Astrocyte (in vitro differentiated cells and primary cell): ENCODE measurements at regions not wholly inside any gene's neighbourhood (a gene's known extent, or its start where the extent isn't known, plus 50 kb on each side); places are given as distances from the start of the nearest gene placed in this dataset.

Experiments used
- DNase-seq: peaks from one replicate; pipeline ENCODE4 v3.0.0-alpha.2; 2010; ENCODE audit warnings: low read depth
- FAIRE-seq: peaks from 2 replicates; lab custom pipeline; 2011; peaks lifted over from hg19 to GRCh38; lab: Jason Lieb, UNC
- H2AFZ ChIP-seq: 2 replicates; pipeline ENCODE4 v1.6.0; 2012; ENCODE audit warnings: low read depth, low read length, inconsistent platforms
- H3K27ac ChIP-seq: 2 replicates; pipeline ENCODE4 v1.5.1; 2011; ENCODE audit warnings: low read depth, low read length, inconsistent platforms
- H3K27me3 ChIP-seq: 2 replicates; pipeline ENCODE4 v1.6.0; 2011; ENCODE audit warnings: low read length, inconsistent platforms; ENCODE audit not compliant: insufficient read depth
- H3K36me3 ChIP-seq: 2 replicates; pipeline ENCODE4 v1.5.1; 2011; ENCODE audit warnings: low read length, inconsistent platforms; ENCODE audit not compliant: insufficient read depth
- H3K4me1 ChIP-seq: 2 replicates; pipeline ENCODE4 v1.5.1; 2011; ENCODE audit warnings: low read length, inconsistent platforms; ENCODE audit not compliant: insufficient read depth
- H3K4me2 ChIP-seq: 2 replicates; pipeline ENCODE4 v1.6.0; 2012; ENCODE audit warnings: low read length, inconsistent platforms
- H3K4me3 ChIP-seq: 2 replicates; pipeline ENCODE4 v1.5.1; 2011; ENCODE audit warnings: low read depth, mild to moderate bottlenecking, low read length, inconsistent platforms; ENCODE audit not compliant: insufficient read depth
- H3K79me2 ChIP-seq: 2 replicates; pipeline ENCODE4 v1.6.0; 2012; ENCODE audit warnings: mild to moderate bottlenecking, low read length, inconsistent platforms; ENCODE audit not compliant: insufficient read depth
- H3K9ac ChIP-seq: 2 replicates; pipeline ENCODE4 v1.6.0; 2012; ENCODE audit warnings: mild to moderate bottlenecking, low read length, inconsistent platforms
- H3K9me3 ChIP-seq: 2 replicates; pipeline ENCODE4 v1.5.1; 2012; ENCODE audit warnings: low read depth, mild to moderate bottlenecking, low read length, inconsistent platforms; ENCODE audit not compliant: insufficient read depth
- H4K20me1 ChIP-seq: 2 replicates; pipeline ENCODE4 v1.6.0; 2012; ENCODE audit warnings: low read length, inconsistent platforms; ENCODE audit not compliant: insufficient read depth
- H3K27ac Mint-ChIP-seq: one replicate; pipeline ENCODE4 v1.8.0; 2021; ENCODE audit warnings: mild to moderate bottlenecking, mixed read lengths; ENCODE audit not compliant: unreplicated experiment
- H3K27me3 Mint-ChIP-seq: one replicate; pipeline ENCODE4 v1.8.0; 2021; ENCODE audit warnings: low read depth, mixed read lengths; ENCODE audit not compliant: unreplicated experiment
- H3K36me3 Mint-ChIP-seq: one replicate; pipeline ENCODE4 v1.8.0; 2021; ENCODE audit warnings: low read depth, mixed read lengths; ENCODE audit not compliant: unreplicated experiment
- H3K4me1 Mint-ChIP-seq: one replicate; pipeline ENCODE4 v1.8.0; 2021; ENCODE audit warnings: low read depth, mixed read lengths; ENCODE audit not compliant: unreplicated experiment
- H3K4me3 Mint-ChIP-seq: one replicate; pipeline ENCODE4 v1.8.0; 2021; ENCODE audit warnings: mild to moderate bottlenecking, moderate library complexity, mixed read lengths; ENCODE audit not compliant: unreplicated experiment
- H3K9me3 Mint-ChIP-seq: one replicate; pipeline ENCODE4 v1.8.0; 2021; ENCODE audit warnings: mild to moderate bottlenecking, mixed read lengths; ENCODE audit not compliant: unreplicated experiment
- CTCF ChIP-seq: IDR thresholded peaks from 2 replicates; pipeline ENCODE4 v1.5.1; 2011; ENCODE audit warnings: low read depth, mild to moderate bottlenecking, inconsistent platforms, low read length, moderate library complexity; ENCODE audit not compliant: insufficient read depth
- EZH2 ChIP-seq: IDR thresholded peaks from 2 replicates; pipeline ENCODE4 v1.6.1; 2012; ENCODE audit warnings: mild to moderate bottlenecking, low read length, inconsistent platforms; ENCODE audit not compliant: insufficient read depth

DNA sequence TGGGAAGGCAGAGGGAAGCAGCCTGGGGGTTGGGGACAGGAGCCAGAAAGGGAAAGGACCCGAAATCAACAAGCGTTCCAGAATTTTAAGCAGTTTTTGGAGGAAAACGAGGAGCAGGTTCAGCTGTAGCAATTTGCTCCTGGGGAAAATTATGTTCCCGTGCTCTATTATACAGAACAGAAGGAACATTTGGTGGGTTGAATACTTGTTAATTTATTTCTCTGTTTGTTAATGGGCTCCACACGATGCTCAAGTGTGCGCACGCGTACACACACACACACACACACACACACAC lies 149.2 kb upstream of the LINGO1 start:
- H3K36me3 ChIP-seq, result no peaks in the 10 kb centered on the region
- no peaks in the 10 kb centered on the region for H3K79me2 ChIP-seq
- FAIRE-seq, result no peak
- no peaks in the 10 kb centered on the region for H3K9me3 ChIP-seq
- DNase-seq, result no peak
- no peak overlapping the region for H3K4me3 Mint-ChIP-seq
- no peak overlapping the region for H2AFZ ChIP-seq
- no peaks in the 10 kb centered on the region for H4K20me1 ChIP-seq
- H3K27ac Mint-ChIP-seq, result no peak overlapping the region
- no peaks in the 10 kb centered on the region for H3K36me3 Mint-ChIP-seq
- TF ChIP-seq EZH2 (no peak), CTCF (no peak)
- no peaks in the 10 kb centered on the region for H3K4me1 Mint-ChIP-seq
- no peak overlapping the region for H3K4me3 ChIP-seq
- H3K27me3 ChIP-seq, result peaks cover 9% of the 10 kb centered on the region
- no peak overlapping the region for H3K9ac ChIP-seq
- H3K9me3 Mint-ChIP-seq, result peaks cover 13% of the 10 kb centered on the region
- no peak overlapping the region for H3K27ac ChIP-seq
- H3K4me2 ChIP-seq, result no peak overlapping the region
- H3K27me3 Mint-ChIP-seq, result peaks cover 56% of the 10 kb centered on the region
- H3K4me1 ChIP-seq, result no peaks in the 10 kb centered on the region

DNA sequence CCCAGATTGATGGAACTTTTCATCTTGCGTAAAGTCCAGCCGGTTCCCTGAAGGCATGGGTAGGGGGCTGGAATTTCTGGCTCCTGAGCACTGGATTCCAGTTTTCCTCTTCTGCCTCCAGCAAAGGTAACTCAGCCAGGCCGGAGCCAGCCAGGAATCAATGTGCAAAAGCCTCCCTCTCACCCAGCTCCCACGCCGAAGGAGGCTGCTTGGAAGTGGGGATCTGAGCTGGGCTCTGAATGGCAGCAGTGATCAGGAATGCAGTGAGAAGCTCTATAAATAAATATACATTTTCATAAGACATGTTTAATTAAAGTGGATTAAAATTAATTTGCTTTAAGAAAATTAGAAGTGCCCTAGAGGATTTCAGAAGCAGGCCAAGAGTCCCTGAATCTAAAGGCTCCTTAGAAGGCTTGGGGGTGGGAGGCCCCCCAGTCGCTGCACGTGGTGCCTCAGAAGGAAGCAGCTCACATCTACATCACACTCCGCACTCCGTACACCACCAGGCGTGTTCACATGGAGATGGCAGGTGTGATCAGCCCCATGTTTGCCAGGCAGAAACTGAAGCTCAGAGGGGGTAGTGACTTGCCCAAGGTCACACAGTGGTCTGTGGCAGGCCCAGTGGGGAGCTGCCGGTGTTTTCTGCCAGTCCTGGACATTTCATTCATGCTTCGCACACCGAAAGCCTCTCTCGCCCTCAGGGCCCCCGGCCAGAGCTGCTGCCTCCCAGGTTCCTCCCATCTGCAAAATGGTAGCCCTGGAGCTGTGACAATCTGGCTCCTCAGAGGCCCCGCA lies 148.6 kb upstream of the LINGO1 start:
- Histone ChIP-seq H2AFZ (no peak overlapping the region), H3K36me3 (no peaks in the 10 kb centered on the region), H3K27me3 (peaks cover 9% of the 10 kb centered on the region), H4K20me1 (no peaks in the 10 kb centered on the region), H3K4me3 (no peak overlapping the region), H3K4me1 (no peaks in the 10 kb centered on the region), H3K4me2 (no peak overlapping the region), H3K9ac (no peak overlapping the region), H3K79me2 (no peaks in the 10 kb centered on the region), H3K27ac (no peak overlapping the region), H3K9me3 (no peaks in the 10 kb centered on the region)
- H3K9me3 Mint-ChIP-seq, result peaks cover 13% of the 10 kb centered on the region
- H3K27ac Mint-ChIP-seq, result no peak overlapping the region
- DNase-seq (no peak), FAIRE-seq (no peak)
- no peaks in the 10 kb centered on the region for H3K36me3 Mint-ChIP-seq
- peaks cover 56% of the 10 kb centered on the region for H3K27me3 Mint-ChIP-seq
- no peak for TF ChIP-seq CTCF
- no peak for TF ChIP-seq EZH2
- H3K4me1 Mint-ChIP-seq, result no peaks in the 10 kb centered on the region
- H3K4me3 Mint-ChIP-seq, result no peak overlapping the region

DNA sequence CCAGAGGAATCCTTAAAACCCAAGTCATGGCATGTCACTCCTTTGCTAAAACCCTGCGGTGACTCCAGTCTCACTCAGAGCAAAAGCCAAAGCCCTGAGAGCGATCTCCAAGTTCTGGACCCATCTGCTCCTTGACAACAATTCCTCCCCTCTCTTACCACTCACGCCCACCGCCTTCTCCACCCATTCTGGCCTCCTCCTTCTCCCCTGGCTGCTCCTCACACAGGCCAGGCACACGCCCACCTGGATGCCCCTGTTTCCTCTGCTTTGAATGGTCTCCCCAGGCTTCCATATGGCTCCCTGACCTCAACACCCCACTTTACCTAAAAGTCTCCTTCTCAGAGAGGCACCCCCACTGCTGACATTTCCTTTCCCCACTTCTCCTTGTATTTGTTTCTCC lies 146.1 kb upstream of the LINGO1 start:
- Mint-ChIP-seq H3K9me3 (peaks cover 13% of the 10 kb centered on the region), H3K27me3 (peaks cover 47% of the 10 kb centered on the region), H3K4me1 (no peaks in the 10 kb centered on the region), H3K27ac (no peak overlapping the region), H3K36me3 (no peaks in the 10 kb centered on the region), H3K4me3 (no peak overlapping the region)
- Histone ChIP-seq H3K36me3 (no peaks in the 10 kb centered on the region), H3K9me3 (no peaks in the 10 kb centered on the region), H4K20me1 (no peaks in the 10 kb centered on the region), H3K27ac (no peak overlapping the region), H3K79me2 (no peaks in the 10 kb centered on the region), H2AFZ (no peak overlapping the region), H3K9ac (no peak overlapping the region), H3K4me1 (no peaks in the 10 kb centered on the region), H3K4me3 (no peak overlapping the region), H3K4me2 (no peak overlapping the region), H3K27me3 (peaks cover 7% of the 10 kb centered on the region)
- TF ChIP-seq CTCF, result no peak
- TF ChIP-seq EZH2, result no peak
- DNase-seq, result no peak
- no peak for FAIRE-seq
